ENCODE measurements at regions not wholly inside any gene's neighbourhood (a gene's known extent, or its start where the extent isn't known, plus 50 kb on each side); places are given as distances from the start of the nearest gene placed in this dataset.

- no peaks in the 10 kb centered on the region for H3K4me1 Mint-ChIP-seq (ENCODE audit: unreplicated experiment)
- no peak for TF ChIP-seq CTCF (IDR thresholded peaks at IDR 0.05; ENCODE audit: unreplicated experiment)
- no peak overlapping the region for H3K4me3 Mint-ChIP-seq (ENCODE audit: unreplicated experiment)
- H3K27ac Mint-ChIP-seq (ENCODE audit: unreplicated experiment), result no peak overlapping the region
- H3K36me3 Mint-ChIP-seq (ENCODE audit: low read depth, unreplicated experiment), result peaks cover 10% of the 10 kb centered on the region
- peaks cover 16% of the 10 kb centered on the region for H3K27me3 Mint-ChIP-seq (ENCODE audit: unreplicated experiment)
- H3K9me3 Mint-ChIP-seq (ENCODE audit: unreplicated experiment), result no peaks in the 10 kb centered on the region
- no peak for DNase-seq (ENCODE audit: low spot score)
Observed at GRCh38 chr3:13148561-13149329, 75.5 kb upstream of the IQSEC1 start.

GRCh38 chr3:13148126-13148525 is 74.9 kb upstream of the IQSEC1 start:
- no peaks in the 10 kb centered on the region for H3K4me1 Mint-ChIP-seq (ENCODE audit: unreplicated experiment)
- DNase-seq (ENCODE audit: low spot score), result no peak
- peaks cover 10% of the 10 kb centered on the region for H3K36me3 Mint-ChIP-seq (ENCODE audit: low read depth, unreplicated experiment)
- no peak overlapping the region for H3K4me3 Mint-ChIP-seq (ENCODE audit: unreplicated experiment)
- H3K27ac Mint-ChIP-seq (ENCODE audit: unreplicated experiment), result no peak overlapping the region
- peaks cover 17% of the 10 kb centered on the region for H3K27me3 Mint-ChIP-seq (ENCODE audit: unreplicated experiment)
- H3K9me3 Mint-ChIP-seq (ENCODE audit: unreplicated experiment), result no peaks in the 10 kb centered on the region
- TF ChIP-seq CTCF (IDR thresholded peaks at IDR 0.05; ENCODE audit: unreplicated experiment), result no peak

GRCh38 chr3:13147344-13147743 is 74.1 kb upstream of the IQSEC1 start:
- TF ChIP-seq CTCF (IDR thresholded peaks at IDR 0.05; ENCODE audit: unreplicated experiment), result no peak
- Mint-ChIP-seq H3K27ac (ENCODE audit: unreplicated experiment) (no peak overlapping the region), H3K4me3 (ENCODE audit: unreplicated experiment) (no peak overlapping the region), H3K36me3 (ENCODE audit: low read depth, unreplicated experiment) (peaks cover 14% of the 10 kb centered on the region), H3K9me3 (ENCODE audit: unreplicated experiment) (no peaks in the 10 kb centered on the region), H3K4me1 (ENCODE audit: unreplicated experiment) (peaks cover 1% of the 10 kb centered on the region), H3K27me3 (ENCODE audit: unreplicated experiment) (peaks cover 21% of the 10 kb centered on the region)
- DNase-seq (ENCODE audit: low spot score), result no peak

GRCh38 chr3:13146643-13147143 is 73.5 kb upstream of the IQSEC1 start:
- no peak for TF ChIP-seq CTCF (IDR thresholded peaks at IDR 0.05; ENCODE audit: unreplicated experiment)
- peaks cover 3% of the 10 kb centered on the region for H3K4me1 Mint-ChIP-seq (ENCODE audit: unreplicated experiment)
- H3K4me3 Mint-ChIP-seq (ENCODE audit: unreplicated experiment), result no peak overlapping the region
- H3K9me3 Mint-ChIP-seq (ENCODE audit: unreplicated experiment), result no peaks in the 10 kb centered on the region
- peaks cover 14% of the 10 kb centered on the region for H3K36me3 Mint-ChIP-seq (ENCODE audit: low read depth, unreplicated experiment)
- H3K27me3 Mint-ChIP-seq (ENCODE audit: unreplicated experiment), result peaks cover 22% of the 10 kb centered on the region
- no peak overlapping the region for H3K27ac Mint-ChIP-seq (ENCODE audit: unreplicated experiment)
- DNase-seq (ENCODE audit: low spot score), result no peak

Data from endothelial cell (in vitro differentiated cells).